ENCODE measurements at regions not wholly inside any gene's neighbourhood (a gene's known extent, or its start where the extent isn't known, plus 50 kb on each side); places are given as distances from the start of the nearest gene placed in this dataset.

- DNase-seq (ENCODE audit: low read depth, low spot score) = no peak
- no peak overlapping the region for H3K4me3 ChIP-seq (ENCODE audit: low read length)
These were observed 408.6 kb downstream of the PDCD6IP start for GRCh38 chr3:34207002-34207401.

GRCh38 chr3:34207806-34208205, 409.4 kb downstream of the PDCD6IP start:
- DNase-seq (ENCODE audit: low read depth, low spot score) = no peak
- no peak overlapping the region for H3K4me3 ChIP-seq (ENCODE audit: low read length)

GRCh38 chr3:34212175-34212574, 413.7 kb downstream of the PDCD6IP start:
- H3K4me3 ChIP-seq (ENCODE audit: low read length) = no peak overlapping the region
- no peak for DNase-seq (ENCODE audit: low read depth, low spot score)

- no peak overlapping the region for H3K4me3 ChIP-seq (ENCODE audit: low read length)
- DNase-seq (ENCODE audit: low read depth, low spot score) = no peak
These were observed 414.2 kb downstream of the PDCD6IP start for GRCh38 chr3:34212656-34213055.

- no peak for DNase-seq (ENCODE audit: low read depth, low spot score)
- no peak overlapping the region for H3K4me3 ChIP-seq (ENCODE audit: low read length)
These were observed 415.0 kb downstream of the PDCD6IP start for GRCh38 chr3:34213478-34213877.

GRCh38 chr3:34216711-34217335, 418.4 kb downstream of the PDCD6IP start:
- DNase-seq (ENCODE audit: low read depth, low spot score) = no peak
- H3K4me3 ChIP-seq (ENCODE audit: low read length) = no peak overlapping the region

GRCh38 chr3:34218706-34219385, 420.4 kb downstream of the PDCD6IP start:
- DNase-seq (ENCODE audit: low read depth, low spot score) = no peak
- H3K4me3 ChIP-seq (ENCODE audit: low read length) = no peak overlapping the region

GRCh38 chr3:34219556-34219955, 421.1 kb downstream of the PDCD6IP start:
- H3K4me3 ChIP-seq (ENCODE audit: low read length) = no peak overlapping the region
- no peak for DNase-seq (ENCODE audit: low read depth, low spot score)

GRCh38 chr3:34225821-34226366, 427.5 kb downstream of the PDCD6IP start:
- no peak overlapping the region for H3K4me3 ChIP-seq (ENCODE audit: low read length)
- no peak for DNase-seq (ENCODE audit: low read depth, low spot score)

- no peak for DNase-seq (ENCODE audit: low read depth, low spot score)
- no peak overlapping the region for H3K4me3 ChIP-seq (ENCODE audit: low read length)
These were observed 431.4 kb downstream of the PDCD6IP start for GRCh38 chr3:34229876-34230275.

- DNase-seq (ENCODE audit: low read depth, low spot score) = no peak
- no peak overlapping the region for H3K4me3 ChIP-seq (ENCODE audit: low read length)
These were observed 436.7 kb downstream of the PDCD6IP start for GRCh38 chr3:34235096-34235495.

- no peak overlapping the region for H3K4me3 ChIP-seq (ENCODE audit: low read length)
- no peak for DNase-seq (ENCODE audit: low read depth, low spot score)
These were observed 439.5 kb downstream of the PDCD6IP start for GRCh38 chr3:34237946-34238345.

GRCh38 chr3:34238407-34238806, 440.0 kb downstream of the PDCD6IP start:
- no peak overlapping the region for H3K4me3 ChIP-seq (ENCODE audit: low read length)
- no peak for DNase-seq (ENCODE audit: low read depth, low spot score)

- DNase-seq (ENCODE audit: low read depth, low spot score) = no peak
- H3K4me3 ChIP-seq (ENCODE audit: low read length) = no peak overlapping the region
These were observed 440.9 kb downstream of the PDCD6IP start for GRCh38 chr3:34239287-34239686.

- DNase-seq (ENCODE audit: low read depth, low spot score) = no peak
- no peak overlapping the region for H3K4me3 ChIP-seq (ENCODE audit: low read length)
These were observed 441.4 kb downstream of the PDCD6IP start for GRCh38 chr3:34239875-34240274.

- DNase-seq (ENCODE audit: low read depth, low spot score) = no peak
- no peak overlapping the region for H3K4me3 ChIP-seq (ENCODE audit: low read length)
These were observed 449.0 kb downstream of the PDCD6IP start for GRCh38 chr3:34247401-34247800.

GRCh38 chr3:34248352-34248751, 449.9 kb downstream of the PDCD6IP start:
- H3K4me3 ChIP-seq (ENCODE audit: low read length) = no peak overlapping the region
- DNase-seq (ENCODE audit: low read depth, low spot score) = peak; percentile 28

- DNase-seq (ENCODE audit: low read depth, low spot score) = no peak
- no peak overlapping the region for H3K4me3 ChIP-seq (ENCODE audit: low read length)
These were observed 455.9 kb downstream of the PDCD6IP start for GRCh38 chr3:34254285-34254684.

- H3K4me3 ChIP-seq (ENCODE audit: low read length) = no peak overlapping the region
- no peak for DNase-seq (ENCODE audit: low read depth, low spot score)
These were observed 457.6 kb downstream of the PDCD6IP start for GRCh38 chr3:34256021-34256420.

GRCh38 chr3:34256791-34257190, 458.4 kb downstream of the PDCD6IP start:
- no peak for DNase-seq (ENCODE audit: low read depth, low spot score)
- H3K4me3 ChIP-seq (ENCODE audit: low read length) = no peak overlapping the region
